ENCODE measurements at regions not wholly inside any gene's neighbourhood (a gene's known extent, or its start where the extent isn't known, plus 50 kb on each side); places are given as distances from the start of the nearest gene placed in this dataset.

GRCh38 chr14:71229875-71230274 is 322.6 kb downstream of the PCNX1 start:
- Histone ChIP-seq H3K27me3 (ENCODE audit: control insufficient read depth, insufficient read depth, low read length) (no peaks in the 10 kb centered on the region), H3K9ac (ENCODE audit: low read depth, low read length) (no peak overlapping the region), H3K36me3 (ENCODE audit: control insufficient read depth, insufficient read depth, low read length) (no peaks in the 10 kb centered on the region), H3K4me3 (ENCODE audit: low read depth, low read length) (no peak overlapping the region), H3K4me1 (ENCODE audit: control insufficient read depth, insufficient read depth, low read length) (no peaks in the 10 kb centered on the region), H3K9me3 (ENCODE audit: control insufficient read depth, insufficient read depth, low read length) (no peaks in the 10 kb centered on the region)

GRCh38 chr14:71230897-71231296 is 323.6 kb downstream of the PCNX1 start:
- no peak overlapping the region for H3K4me3 ChIP-seq (ENCODE audit: low read depth, low read length)
- H3K9ac ChIP-seq (ENCODE audit: low read depth, low read length): no peak overlapping the region
- H3K27me3 ChIP-seq (ENCODE audit: control insufficient read depth, insufficient read depth, low read length): no peaks in the 10 kb centered on the region

GRCh38 chr14:71231521-71232393 is 324.5 kb downstream of the PCNX1 start:
- H3K36me3 ChIP-seq (ENCODE audit: control insufficient read depth, insufficient read depth, low read length): no peaks in the 10 kb centered on the region
- no peak overlapping the region for H3K9ac ChIP-seq (ENCODE audit: low read depth, low read length)
- no peaks in the 10 kb centered on the region for H3K27me3 ChIP-seq (ENCODE audit: control insufficient read depth, insufficient read depth, low read length)
- no peaks in the 10 kb centered on the region for H3K9me3 ChIP-seq (ENCODE audit: control insufficient read depth, insufficient read depth, low read length)
- H3K4me1 ChIP-seq (ENCODE audit: control insufficient read depth, insufficient read depth, low read length): no peaks in the 10 kb centered on the region
- no peak overlapping the region for H3K4me3 ChIP-seq (ENCODE audit: low read depth, low read length)

More at GRCh38 chr14:71230897-71231296, 323.6 kb downstream of the PCNX1 start:
- Histone ChIP-seq H3K36me3 (ENCODE audit: control insufficient read depth, insufficient read depth, low read length) (no peaks in the 10 kb centered on the region), H3K9me3 (ENCODE audit: control insufficient read depth, insufficient read depth, low read length) (no peaks in the 10 kb centered on the region), H3K4me1 (ENCODE audit: control insufficient read depth, insufficient read depth, low read length) (no peaks in the 10 kb centered on the region)

- Histone ChIP-seq H3K27me3 (ENCODE audit: control insufficient read depth, insufficient read depth, low read length) (no peaks in the 10 kb centered on the region), H3K36me3 (ENCODE audit: control insufficient read depth, insufficient read depth, low read length) (no peaks in the 10 kb centered on the region), H3K9me3 (ENCODE audit: control insufficient read depth, insufficient read depth, low read length) (no peaks in the 10 kb centered on the region), H3K4me1 (ENCODE audit: control insufficient read depth, insufficient read depth, low read length) (no peaks in the 10 kb centered on the region), H3K9ac (ENCODE audit: low read depth, low read length) (no peak overlapping the region), H3K4me3 (ENCODE audit: low read depth, low read length) (no peak overlapping the region)
Observed at GRCh38 chr14:71232506-71232905, 325.2 kb downstream of the PCNX1 start.

- Histone ChIP-seq H3K9me3 (ENCODE audit: control insufficient read depth, insufficient read depth, low read length) (no peaks in the 10 kb centered on the region), H3K4me3 (ENCODE audit: low read depth, low read length) (no peak overlapping the region), H3K27me3 (ENCODE audit: control insufficient read depth, insufficient read depth, low read length) (no peaks in the 10 kb centered on the region), H3K36me3 (ENCODE audit: control insufficient read depth, insufficient read depth, low read length) (no peaks in the 10 kb centered on the region), H3K9ac (ENCODE audit: low read depth, low read length) (no peak overlapping the region), H3K4me1 (ENCODE audit: control insufficient read depth, insufficient read depth, low read length) (no peaks in the 10 kb centered on the region)
Observed at GRCh38 chr14:71235875-71236274, 328.6 kb downstream of the PCNX1 start.

- Histone ChIP-seq H3K4me3 (ENCODE audit: low read depth, low read length) (no peak overlapping the region), H3K36me3 (ENCODE audit: control insufficient read depth, insufficient read depth, low read length) (no peaks in the 10 kb centered on the region), H3K9me3 (ENCODE audit: control insufficient read depth, insufficient read depth, low read length) (no peaks in the 10 kb centered on the region), H3K27me3 (ENCODE audit: control insufficient read depth, insufficient read depth, low read length) (no peaks in the 10 kb centered on the region), H3K9ac (ENCODE audit: low read depth, low read length) (no peak overlapping the region), H3K4me1 (ENCODE audit: control insufficient read depth, insufficient read depth, low read length) (no peaks in the 10 kb centered on the region)
Observed at GRCh38 chr14:71236487-71236886, 329.2 kb downstream of the PCNX1 start.

- Histone ChIP-seq H3K9ac (ENCODE audit: low read depth, low read length) (no peak overlapping the region), H3K36me3 (ENCODE audit: control insufficient read depth, insufficient read depth, low read length) (no peaks in the 10 kb centered on the region), H3K4me1 (ENCODE audit: control insufficient read depth, insufficient read depth, low read length) (no peaks in the 10 kb centered on the region), H3K4me3 (ENCODE audit: low read depth, low read length) (no peak overlapping the region), H3K9me3 (ENCODE audit: control insufficient read depth, insufficient read depth, low read length) (no peaks in the 10 kb centered on the region), H3K27me3 (ENCODE audit: control insufficient read depth, insufficient read depth, low read length) (no peaks in the 10 kb centered on the region)
Observed at GRCh38 chr14:71237556-71237955, 330.3 kb downstream of the PCNX1 start.

- H3K9ac ChIP-seq (ENCODE audit: low read depth, low read length): no peak overlapping the region
- H3K4me1 ChIP-seq (ENCODE audit: control insufficient read depth, insufficient read depth, low read length): no peaks in the 10 kb centered on the region
Observed at GRCh38 chr14:71238835-71239234, 331.6 kb downstream of the PCNX1 start.

GRCh38 chr14:71240171-71240570 is 332.9 kb downstream of the PCNX1 start:
- Histone ChIP-seq H3K4me3 (ENCODE audit: low read depth, low read length) (no peak overlapping the region), H3K9me3 (ENCODE audit: control insufficient read depth, insufficient read depth, low read length) (no peaks in the 10 kb centered on the region), H3K9ac (ENCODE audit: low read depth, low read length) (no peak overlapping the region), H3K4me1 (ENCODE audit: control insufficient read depth, insufficient read depth, low read length) (no peaks in the 10 kb centered on the region), H3K36me3 (ENCODE audit: control insufficient read depth, insufficient read depth, low read length) (no peaks in the 10 kb centered on the region), H3K27me3 (ENCODE audit: control insufficient read depth, insufficient read depth, low read length) (no peaks in the 10 kb centered on the region)

More at GRCh38 chr14:71238835-71239234, 331.6 kb downstream of the PCNX1 start:
- Histone ChIP-seq H3K4me3 (ENCODE audit: low read depth, low read length) (no peak overlapping the region), H3K9me3 (ENCODE audit: control insufficient read depth, insufficient read depth, low read length) (no peaks in the 10 kb centered on the region), H3K36me3 (ENCODE audit: control insufficient read depth, insufficient read depth, low read length) (no peaks in the 10 kb centered on the region), H3K27me3 (ENCODE audit: control insufficient read depth, insufficient read depth, low read length) (no peaks in the 10 kb centered on the region)

- Histone ChIP-seq H3K9ac (ENCODE audit: low read depth, low read length) (no peak overlapping the region), H3K9me3 (ENCODE audit: control insufficient read depth, insufficient read depth, low read length) (no peaks in the 10 kb centered on the region), H3K4me1 (ENCODE audit: control insufficient read depth, insufficient read depth, low read length) (no peaks in the 10 kb centered on the region), H3K4me3 (ENCODE audit: low read depth, low read length) (no peak overlapping the region), H3K27me3 (ENCODE audit: control insufficient read depth, insufficient read depth, low read length) (no peaks in the 10 kb centered on the region), H3K36me3 (ENCODE audit: control insufficient read depth, insufficient read depth, low read length) (no peaks in the 10 kb centered on the region)
Observed at GRCh38 chr14:71240866-71241520, 333.7 kb downstream of the PCNX1 start.

GRCh38 chr14:71242237-71242748 is 335.0 kb downstream of the PCNX1 start:
- H3K36me3 ChIP-seq (ENCODE audit: control insufficient read depth, insufficient read depth, low read length): no peaks in the 10 kb centered on the region
- H3K4me3 ChIP-seq (ENCODE audit: low read depth, low read length): no peak overlapping the region
- no peaks in the 10 kb centered on the region for H3K27me3 ChIP-seq (ENCODE audit: control insufficient read depth, insufficient read depth, low read length)
- H3K9ac ChIP-seq (ENCODE audit: low read depth, low read length): no peak overlapping the region
- no peaks in the 10 kb centered on the region for H3K4me1 ChIP-seq (ENCODE audit: control insufficient read depth, insufficient read depth, low read length)
- H3K9me3 ChIP-seq (ENCODE audit: control insufficient read depth, insufficient read depth, low read length): no peaks in the 10 kb centered on the region

GRCh38 chr14:71243697-71244096 is 336.4 kb downstream of the PCNX1 start:
- H3K9me3 ChIP-seq (ENCODE audit: control insufficient read depth, insufficient read depth, low read length): no peaks in the 10 kb centered on the region
- no peak overlapping the region for H3K9ac ChIP-seq (ENCODE audit: low read depth, low read length)
- H3K4me3 ChIP-seq (ENCODE audit: low read depth, low read length): no peak overlapping the region
- no peaks in the 10 kb centered on the region for H3K4me1 ChIP-seq (ENCODE audit: control insufficient read depth, insufficient read depth, low read length)
- H3K36me3 ChIP-seq (ENCODE audit: control insufficient read depth, insufficient read depth, low read length): no peaks in the 10 kb centered on the region
- H3K27me3 ChIP-seq (ENCODE audit: control insufficient read depth, insufficient read depth, low read length): no peaks in the 10 kb centered on the region
